ENCODE measurements at regions not wholly inside any gene's neighbourhood (a gene's known extent, or its start where the extent isn't known, plus 50 kb on each side); places are given as distances from the start of the nearest gene placed in this dataset.

DNA sequence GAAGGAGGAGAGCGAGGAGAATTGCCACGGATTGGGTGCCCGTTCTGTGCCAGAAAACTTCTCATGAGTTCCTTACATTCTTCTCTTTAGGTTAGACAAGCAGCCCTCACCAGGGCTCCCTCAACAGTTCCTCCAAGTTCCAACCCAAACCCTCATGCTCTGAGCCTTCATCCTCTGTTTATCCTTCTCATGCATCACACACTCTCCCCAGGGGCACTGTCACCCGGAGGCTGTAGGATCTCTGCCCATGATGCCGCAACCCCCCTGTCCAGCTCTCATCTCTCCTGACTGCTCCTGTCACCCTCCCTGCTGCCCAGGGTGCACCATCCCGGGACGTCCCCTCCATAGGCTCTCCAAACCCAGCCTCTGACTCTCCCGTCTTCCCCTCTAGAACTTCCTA lies 99.4 kb upstream of the MYCN start:
- peaks cover 16 to 20% of the 10 kb centered on the region in 2 experiments for H3K4me1 ChIP-seq (ENCODE audit: control insufficient read depth in 1 of 2, insufficient read depth in 2 of 2, low read length in 2 of 2)
- DNase-seq, result peak in 1 of 2 donors; percentile 58
- H3K27me3 ChIP-seq (ENCODE audit: insufficient read depth, low read length), result no peaks in the 10 kb centered on the region
- no peak overlapping the region for H3K27ac ChIP-seq (ENCODE audit: low read depth, low read length)
- no peak overlapping the region for H2AFZ ChIP-seq (ENCODE audit: insufficient read depth, low read length, poor library complexity)
- no peaks in the 10 kb centered on the region for H3K36me3 ChIP-seq (ENCODE audit: control insufficient read depth in 1 of 2, insufficient read depth in 2 of 2, low read length in 2 of 2)
- H3K23ac ChIP-seq (ENCODE audit: low read length), result no peak overlapping the region
- no peak overlapping the region for H4K91ac ChIP-seq (ENCODE audit: low read depth, low read length)
- H2AK5ac ChIP-seq (ENCODE audit: low read length), result no peak overlapping the region
- H3K4ac ChIP-seq (ENCODE audit: low read depth, low read length), result no peak overlapping the region
- no CpG with 5 or more reads among the region's 8 CpGs for WGBS (ENCODE audit: extremely low coverage, insufficient coverage, insufficient read length)
- no peak overlapping the region for H3K18ac ChIP-seq (ENCODE audit: low read length)
- no peak overlapping the region for H3K9ac ChIP-seq (ENCODE audit: low read length)
- H4K8ac ChIP-seq (ENCODE audit: low read depth, low read length), result no peak overlapping the region
- H2BK12ac ChIP-seq (ENCODE audit: low read length), result no peak overlapping the region
- H3K79me1 ChIP-seq (ENCODE audit: low read length), result no peaks in the 10 kb centered on the region
- no peak overlapping the region for H3K14ac ChIP-seq (ENCODE audit: low read length)
- no peak overlapping the region for H4K12ac ChIP-seq (ENCODE audit: low read depth, low read length)
- H2BK5ac ChIP-seq (ENCODE audit: low read depth, low read length, poor library complexity), result no peak overlapping the region
- H3K4me3 ChIP-seq (ENCODE audit: low read depth, low read length), result no peak overlapping the region
- no peak overlapping the region for H2BK120ac ChIP-seq (ENCODE audit: insufficient read depth, low read length, poor library complexity)
- no peaks in the 10 kb centered on the region for H3K79me2 ChIP-seq (ENCODE audit: control insufficient read depth, insufficient read depth, low read length, poor library complexity)
- no peaks in the 10 kb centered on the region for H3K9me3 ChIP-seq (ENCODE audit: insufficient read depth, low read depth, low read length)
- H3K4me2 ChIP-seq (ENCODE audit: low read length), result no peak overlapping the region

DNA sequence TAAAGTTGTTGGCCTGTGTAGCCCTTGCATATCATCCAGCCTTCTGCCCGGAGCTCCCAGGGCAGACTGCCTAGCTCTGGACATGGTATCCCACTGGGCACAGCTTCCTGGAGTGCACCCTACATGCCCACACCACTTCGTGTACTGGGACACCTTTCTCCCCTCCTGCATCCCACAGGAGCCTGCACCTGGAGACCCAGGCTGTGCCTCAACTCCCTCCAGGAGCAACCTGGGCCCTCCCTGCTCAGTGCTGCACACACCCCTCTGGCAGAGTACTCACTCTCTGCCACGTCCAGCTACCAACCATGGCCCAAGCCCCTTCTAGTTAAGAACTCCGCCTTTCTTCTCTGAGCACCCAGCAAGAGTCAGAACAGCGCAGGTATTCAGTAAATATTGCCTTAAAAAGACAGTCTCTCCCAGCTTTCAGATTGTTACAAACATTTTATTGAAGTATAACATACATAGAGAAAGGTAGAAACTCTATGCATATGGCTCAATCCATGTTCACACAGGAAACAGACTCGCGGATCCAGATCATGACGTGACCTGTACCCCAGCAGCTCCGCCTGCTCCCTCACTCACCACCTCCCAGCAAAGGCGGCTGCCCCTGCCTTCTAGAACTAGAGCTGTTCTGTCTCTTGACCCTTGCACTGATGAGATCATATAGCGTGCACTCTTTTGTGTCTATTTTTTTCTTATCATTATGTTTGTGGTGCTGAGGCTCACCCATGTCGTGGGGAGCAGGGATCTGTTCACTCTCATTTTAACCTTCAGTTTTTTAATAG lies 98.4 kb upstream of the MYCN start:
- Histone ChIP-seq H3K27ac (ENCODE audit: low read depth, low read length) (no peak overlapping the region), H3K79me2 (ENCODE audit: control insufficient read depth, insufficient read depth, low read length, poor library complexity) (no peaks in the 10 kb centered on the region), H3K18ac (ENCODE audit: low read length) (no peak overlapping the region), H3K4me1 (ENCODE audit: control insufficient read depth in 1 of 2, insufficient read depth in 2 of 2, low read length in 2 of 2) (peaks cover 16 to 20% of the 10 kb centered on the region in 2 experiments), H3K79me1 (ENCODE audit: low read length) (no peaks in the 10 kb centered on the region), H3K4me3 (ENCODE audit: low read depth, low read length) (no peak overlapping the region), H3K4ac (ENCODE audit: low read depth, low read length) (no peak overlapping the region), H3K36me3 (ENCODE audit: control insufficient read depth in 1 of 2, insufficient read depth in 2 of 2, low read length in 2 of 2) (no peaks in the 10 kb centered on the region), H3K27me3 (ENCODE audit: insufficient read depth, low read length) (no peaks in the 10 kb centered on the region), H2BK120ac (ENCODE audit: insufficient read depth, low read length, poor library complexity) (no peak overlapping the region), H4K91ac (ENCODE audit: low read depth, low read length) (no peak overlapping the region), H4K8ac (ENCODE audit: low read depth, low read length) (no peak overlapping the region), H2BK12ac (ENCODE audit: low read length) (no peak overlapping the region), H2AFZ (ENCODE audit: insufficient read depth, low read length, poor library complexity) (no peak overlapping the region), H3K23ac (ENCODE audit: low read length) (no peak overlapping the region), H3K4me2 (ENCODE audit: low read length) (no peak overlapping the region), H3K14ac (ENCODE audit: low read length) (no peak overlapping the region), H3K9me3 (ENCODE audit: insufficient read depth, low read depth, low read length) (no peaks in the 10 kb centered on the region), H2AK5ac (ENCODE audit: low read length) (no peak overlapping the region), H2BK5ac (ENCODE audit: low read depth, low read length, poor library complexity) (no peak overlapping the region), H4K12ac (ENCODE audit: low read depth, low read length) (no peak overlapping the region), H3K9ac (ENCODE audit: low read length) (no peak overlapping the region)
- no CpG with 5 or more reads among the region's 12 CpGs for WGBS (ENCODE audit: extremely low coverage, insufficient coverage, insufficient read length)
- DNase-seq, result no peak

DNA sequence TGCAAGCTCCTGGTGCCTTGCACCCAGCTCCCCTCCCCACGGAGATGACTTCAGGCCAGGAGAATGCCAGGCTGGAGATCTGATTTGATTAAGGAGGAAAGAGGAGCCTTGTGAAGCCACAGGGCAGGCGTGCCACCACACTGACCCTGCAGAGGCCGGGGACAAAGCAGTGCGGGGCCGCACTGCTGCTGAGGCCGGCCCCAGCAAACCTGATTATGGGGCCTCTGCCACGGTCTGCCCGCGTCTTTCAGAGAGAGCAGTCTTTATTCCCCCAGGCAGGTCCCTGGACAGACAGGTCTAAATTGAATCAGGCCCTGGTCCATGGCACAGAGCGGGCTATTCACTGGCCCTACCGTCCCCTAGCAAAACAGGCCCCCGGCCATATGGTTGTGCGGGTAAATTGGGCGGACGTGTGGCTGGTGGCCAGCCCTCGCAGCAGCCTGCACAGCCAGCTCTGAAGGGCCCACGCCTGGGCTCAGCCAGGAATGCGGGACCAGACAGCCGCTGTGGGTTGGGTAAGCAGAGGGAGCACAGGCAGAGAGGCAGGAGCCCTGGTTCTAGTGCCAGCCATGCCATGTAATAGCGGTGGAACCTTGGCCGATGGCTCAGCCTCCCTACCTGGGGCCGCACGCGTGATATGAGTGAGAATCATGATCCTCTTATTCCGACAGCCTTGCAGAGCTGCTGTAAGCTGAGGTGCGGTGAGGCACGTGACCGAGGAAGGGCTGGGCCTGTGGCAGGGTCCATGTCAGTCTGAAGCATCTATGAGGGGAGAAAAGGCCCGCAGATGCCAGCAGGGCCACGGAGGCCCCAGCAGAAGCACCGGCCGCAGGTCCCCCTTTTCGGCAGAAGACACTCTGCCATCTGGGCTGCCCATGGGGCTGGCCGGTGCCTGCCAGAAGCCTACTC lies 97.3 kb upstream of the MYCN start:
- Histone ChIP-seq H2BK12ac (ENCODE audit: low read length) (no peak overlapping the region), H3K4me3 (ENCODE audit: low read depth, low read length) (no peak overlapping the region), H3K4me2 (ENCODE audit: low read length) (no peak overlapping the region), H3K14ac (ENCODE audit: low read length) (no peak overlapping the region), H4K91ac (ENCODE audit: low read depth, low read length) (no peak overlapping the region), H3K9me3 (ENCODE audit: insufficient read depth, low read depth, low read length) (no peaks in the 10 kb centered on the region), H4K8ac (ENCODE audit: low read depth, low read length) (no peak overlapping the region), H3K79me1 (ENCODE audit: low read length) (no peaks in the 10 kb centered on the region), H3K4me1 (ENCODE audit: control insufficient read depth in 1 of 2, insufficient read depth in 2 of 2, low read length in 2 of 2) (peaks cover 16 to 20% of the 10 kb centered on the region in 2 experiments), H2AK5ac (ENCODE audit: low read length) (no peak overlapping the region), H3K27ac (ENCODE audit: low read depth, low read length) (no peak overlapping the region), H3K18ac (ENCODE audit: low read length) (no peak overlapping the region), H3K79me2 (ENCODE audit: control insufficient read depth, insufficient read depth, low read length, poor library complexity) (no peaks in the 10 kb centered on the region), H2BK120ac (ENCODE audit: insufficient read depth, low read length, poor library complexity) (no peak overlapping the region), H3K27me3 (ENCODE audit: insufficient read depth, low read length) (no peaks in the 10 kb centered on the region), H3K36me3 (ENCODE audit: control insufficient read depth in 1 of 2, insufficient read depth in 2 of 2, low read length in 2 of 2) (no peaks in the 10 kb centered on the region), H2BK5ac (ENCODE audit: low read depth, low read length, poor library complexity) (no peak overlapping the region), H4K12ac (ENCODE audit: low read depth, low read length) (no peak overlapping the region), H3K4ac (ENCODE audit: low read depth, low read length) (no peak overlapping the region), H3K9ac (ENCODE audit: low read length) (no peak overlapping the region), H2AFZ (ENCODE audit: insufficient read depth, low read length, poor library complexity) (no peak overlapping the region), H3K23ac (ENCODE audit: low read length) (no peak overlapping the region)
- DNase-seq, result peak in 1 of 2 donors; percentile 62
- WGBS (ENCODE audit: extremely low coverage, insufficient coverage, insufficient read length), result no CpG with 5 or more reads among the region's 34 CpGs

DNA sequence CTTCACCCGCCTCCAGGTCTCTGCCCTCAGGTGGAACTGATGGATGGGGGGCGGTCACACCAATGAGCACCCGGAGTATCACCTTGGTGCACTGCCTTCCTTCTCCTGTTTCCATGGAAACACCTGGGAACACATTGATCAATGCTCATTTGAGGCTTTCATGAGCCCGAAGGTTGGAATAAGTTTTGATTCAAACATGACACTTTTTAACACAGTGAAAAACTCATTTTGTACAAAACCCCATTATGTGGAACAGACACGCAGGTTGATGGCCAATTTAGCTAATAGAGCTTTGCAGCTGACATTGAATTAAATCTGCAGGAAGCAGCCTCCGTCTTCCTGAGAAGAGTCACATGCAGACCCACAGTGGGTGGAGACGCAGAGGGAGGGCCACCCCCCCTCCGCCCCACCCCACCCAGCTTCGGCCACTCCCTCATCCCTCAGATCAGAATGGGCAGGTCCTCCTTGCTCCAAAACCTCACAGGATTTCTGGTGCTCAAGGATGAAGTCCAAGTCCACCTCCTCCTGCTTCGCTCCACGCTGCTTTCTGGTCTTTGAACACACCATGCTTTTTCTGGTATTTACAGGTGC lies 96.0 kb upstream of the MYCN start:
- no peak overlapping the region for H3K9ac ChIP-seq (ENCODE audit: low read length)
- no peak overlapping the region for H3K4me3 ChIP-seq (ENCODE audit: low read depth, low read length)
- no peak overlapping the region for H2BK5ac ChIP-seq (ENCODE audit: low read depth, low read length, poor library complexity)
- no peak overlapping the region for H3K18ac ChIP-seq (ENCODE audit: low read length)
- no peaks in the 10 kb centered on the region for H3K9me3 ChIP-seq (ENCODE audit: insufficient read depth, low read depth, low read length)
- no peaks in the 10 kb centered on the region for H3K27me3 ChIP-seq (ENCODE audit: insufficient read depth, low read length)
- H3K23ac ChIP-seq (ENCODE audit: low read length), result no peak overlapping the region
- H4K12ac ChIP-seq (ENCODE audit: low read depth, low read length), result no peak overlapping the region
- no peak overlapping the region for H2AK5ac ChIP-seq (ENCODE audit: low read length)
- no peak for DNase-seq
- no peak overlapping the region for H2AFZ ChIP-seq (ENCODE audit: insufficient read depth, low read length, poor library complexity)
- WGBS (ENCODE audit: extremely low coverage, insufficient coverage, insufficient read length), result no CpG with 5 or more reads among the region's 11 CpGs
- no peak overlapping the region for H4K8ac ChIP-seq (ENCODE audit: low read depth, low read length)
- no peak overlapping the region for H3K4me2 ChIP-seq (ENCODE audit: low read length)
- no peak overlapping the region for H2BK120ac ChIP-seq (ENCODE audit: insufficient read depth, low read length, poor library complexity)
- no peak overlapping the region for H3K14ac ChIP-seq (ENCODE audit: low read length)
- H3K4ac ChIP-seq (ENCODE audit: low read depth, low read length), result no peak overlapping the region
- no peaks in the 10 kb centered on the region for H3K79me2 ChIP-seq (ENCODE audit: control insufficient read depth, insufficient read depth, low read length, poor library complexity)
- H3K27ac ChIP-seq (ENCODE audit: low read depth, low read length), result no peak overlapping the region
- no peak overlapping the region for H4K91ac ChIP-seq (ENCODE audit: low read depth, low read length)
- H3K4me1 ChIP-seq (ENCODE audit: control insufficient read depth in 1 of 2, insufficient read depth in 2 of 2, low read length in 2 of 2), result peaks cover 16 to 20% of the 10 kb centered on the region in 2 experiments
- no peaks in the 10 kb centered on the region for H3K79me1 ChIP-seq (ENCODE audit: low read length)
- no peaks in the 10 kb centered on the region for H3K36me3 ChIP-seq (ENCODE audit: control insufficient read depth in 1 of 2, insufficient read depth in 2 of 2, low read length in 2 of 2)
- H2BK12ac ChIP-seq (ENCODE audit: low read length), result no peak overlapping the region

Measured in trophoblast cell (in vitro differentiated cells and primary cell).